ENCODE measurements at regions not wholly inside any gene's neighbourhood (a gene's known extent, or its start where the extent isn't known, plus 50 kb on each side); places are given as distances from the start of the nearest gene placed in this dataset.

- H3K9me3 ChIP-seq = no peaks in the 10 kb centered on the region
- peaks cover 0 to 10% of the 10 kb centered on the region in 2 donors for H3K4me1 ChIP-seq
- no peak overlapping the region for H3K4me3 ChIP-seq
- DNase-seq (ENCODE audit: low spot score) = no peak
- no peaks in the 10 kb centered on the region for H3K27me3 ChIP-seq
- no peak overlapping the region for H3K27ac ChIP-seq
- H3K36me3 ChIP-seq = no peaks in the 10 kb centered on the region
- TF ChIP-seq CTCF (IDR thresholded peaks at IDR 0.05) = no peak
Measured at GRCh38 chr4:152099981-152100378, 339.2 kb upstream of the GATB start.

- Histone ChIP-seq H3K36me3 (no peaks in the 10 kb centered on the region), H3K27ac (no peak overlapping the region), H3K4me3 (no peak overlapping the region), H3K27me3 (no peaks in the 10 kb centered on the region), H3K4me1 (peaks cover 0 to 7% of the 10 kb centered on the region in 2 donors), H3K9me3 (no peaks in the 10 kb centered on the region)
- no peak for DNase-seq (ENCODE audit: low spot score)
- no peak for TF ChIP-seq CTCF (IDR thresholded peaks at IDR 0.05)
Measured at GRCh38 chr4:152099555-152099954, 338.7 kb upstream of the GATB start.

GRCh38 chr4:152099061-152099425 lies 338.2 kb upstream of the GATB start:
- H3K4me3 ChIP-seq = no peak overlapping the region
- H3K27ac ChIP-seq = no peak overlapping the region
- no peak for DNase-seq (ENCODE audit: low spot score)
- H3K4me1 ChIP-seq = peaks cover 0 to 7% of the 10 kb centered on the region in 2 donors
- H3K36me3 ChIP-seq = no peaks in the 10 kb centered on the region
- no peak for TF ChIP-seq CTCF (IDR thresholded peaks at IDR 0.05)
- H3K27me3 ChIP-seq = no peaks in the 10 kb centered on the region
- no peaks in the 10 kb centered on the region for H3K9me3 ChIP-seq

GRCh38 chr4:152098365-152099060 lies 337.7 kb upstream of the GATB start:
- peaks cover 0 to 4% of the 10 kb centered on the region in 2 donors for H3K4me1 ChIP-seq
- no peaks in the 10 kb centered on the region for H3K36me3 ChIP-seq
- no peak overlapping the region for H3K4me3 ChIP-seq
- no peaks in the 10 kb centered on the region for H3K27me3 ChIP-seq
- H3K9me3 ChIP-seq = no peaks in the 10 kb centered on the region
- TF ChIP-seq CTCF (IDR thresholded peaks at IDR 0.05) = no peak
- DNase-seq (ENCODE audit: low spot score) = no peak
- H3K27ac ChIP-seq = no peak overlapping the region

- Histone ChIP-seq H3K36me3 (no peaks in the 10 kb centered on the region), H3K9me3 (no peaks in the 10 kb centered on the region), H3K27ac (no peak overlapping the region), H3K4me3 (no peak overlapping the region), H3K27me3 (no peaks in the 10 kb centered on the region), H3K4me1 (no peaks in the 10 kb centered on the region)
- TF ChIP-seq CTCF (IDR thresholded peaks at IDR 0.05) = no peak
- DNase-seq (ENCODE audit: low spot score) = no peak
Measured at GRCh38 chr4:152097371-152097770, 336.6 kb upstream of the GATB start.

GRCh38 chr4:152095701-152096070 lies 334.9 kb upstream of the GATB start:
- H3K36me3 ChIP-seq = no peaks in the 10 kb centered on the region
- no peak overlapping the region for H3K27ac ChIP-seq
- no peaks in the 10 kb centered on the region for H3K4me1 ChIP-seq
- DNase-seq (ENCODE audit: low spot score) = no peak
- H3K27me3 ChIP-seq = no peaks in the 10 kb centered on the region
- no peak for TF ChIP-seq CTCF (IDR thresholded peaks at IDR 0.05)
- no peak overlapping the region for H3K4me3 ChIP-seq
- H3K9me3 ChIP-seq = no peaks in the 10 kb centered on the region
